Chondrocyte (in vitro differentiated cells): ENCODE measurements at regions not wholly inside any gene's neighbourhood (a gene's known extent, or its start where the extent isn't known, plus 50 kb on each side); places are given as distances from the start of the nearest gene placed in this dataset.

Experiments used
- DNase-seq: peaks from one replicate; pipeline ENCODE4 v3.0.0; 2021; ENCODE audit warnings: mixed read lengths, low spot score
- H3K27ac Mint-ChIP-seq: one replicate; pipeline ENCODE4 v1.8.0; 2021; ENCODE audit warnings: mild to moderate bottlenecking, moderate library complexity, mixed read lengths; ENCODE audit not compliant: unreplicated experiment
- H3K27me3 Mint-ChIP-seq: 2 replicates; pipeline ENCODE4 v1.8.0; 2021; ENCODE audit warnings: low read depth, mixed read lengths
- H3K36me3 Mint-ChIP-seq: 2 replicates; pipeline ENCODE4 v1.8.0; 2021; ENCODE audit warnings: low read depth, mixed read lengths
- H3K4me1 Mint-ChIP-seq: 2 replicates; pipeline ENCODE4 v1.8.0; 2021; ENCODE audit warnings: low read depth, mild to moderate bottlenecking, mixed read lengths
- H3K4me3 Mint-ChIP-seq: one replicate; pipeline ENCODE4 v1.8.0; 2021; ENCODE audit warnings: mild to moderate bottlenecking, moderate library complexity, mixed read lengths; ENCODE audit not compliant: unreplicated experiment
- H3K9me3 Mint-ChIP-seq: 2 replicates; pipeline ENCODE4 v1.8.0; 2021; ENCODE audit warnings: low read depth, mixed read lengths
- CTCF ChIP-seq: fragments of 200-600 bp; sonication (generic); IDR thresholded peaks from 2 replicates; pipeline ENCODE4 v1.5.0; 2021; ENCODE audit warnings: antibody characterized with exemption, mild to moderate bottlenecking, moderate library complexity

DNA sequence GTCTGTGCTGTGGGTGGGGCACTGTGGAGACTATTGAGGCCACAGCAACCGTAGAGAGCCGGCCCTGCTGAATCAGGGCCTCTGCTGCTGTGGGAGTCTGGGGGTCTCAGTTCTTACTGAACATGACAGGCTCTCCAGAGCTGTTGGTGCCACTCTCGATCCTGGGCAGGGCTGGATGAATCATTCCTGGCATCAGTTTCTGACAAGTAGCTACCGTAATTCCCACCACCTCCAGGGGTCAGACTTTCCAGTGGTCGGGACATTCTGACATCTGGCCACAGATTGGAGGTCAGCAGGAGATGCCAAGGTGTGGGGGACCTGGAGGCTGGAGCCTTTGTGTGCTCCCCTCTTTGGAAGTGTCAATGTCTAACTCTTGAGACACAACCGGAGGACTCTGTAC, 188.4 kb downstream of the IRX2 start:
- H3K27ac Mint-ChIP-seq = no peak overlapping the region
- no peaks in the 10 kb centered on the region for H3K27me3 Mint-ChIP-seq
- no peaks in the 10 kb centered on the region for H3K36me3 Mint-ChIP-seq
- H3K9me3 Mint-ChIP-seq = peaks cover 25% of the 10 kb centered on the region
- DNase-seq = no peak
- no peak for TF ChIP-seq CTCF
- no peaks in the 10 kb centered on the region for H3K4me1 Mint-ChIP-seq
- no peak overlapping the region for H3K4me3 Mint-ChIP-seq

- H3K27ac Mint-ChIP-seq = no peak overlapping the region
Observed at GRCh38 chr5:2562036-2562435, 189.4 kb downstream of the IRX2 start.

GRCh38 chr5:2560435-2560834, 191.0 kb downstream of the IRX2 start:
- no peak for TF ChIP-seq CTCF
- H3K27ac Mint-ChIP-seq = no peak overlapping the region

More at GRCh38 chr5:2562036-2562435, 189.4 kb downstream of the IRX2 start:
- TF ChIP-seq CTCF = no peak
- H3K36me3 Mint-ChIP-seq = no peaks in the 10 kb centered on the region
- no peak for DNase-seq
- no peak overlapping the region for H3K4me3 Mint-ChIP-seq
- no peaks in the 10 kb centered on the region for H3K4me1 Mint-ChIP-seq
- H3K9me3 Mint-ChIP-seq = peaks cover 19% of the 10 kb centered on the region
- H3K27me3 Mint-ChIP-seq = no peaks in the 10 kb centered on the region

DNA sequence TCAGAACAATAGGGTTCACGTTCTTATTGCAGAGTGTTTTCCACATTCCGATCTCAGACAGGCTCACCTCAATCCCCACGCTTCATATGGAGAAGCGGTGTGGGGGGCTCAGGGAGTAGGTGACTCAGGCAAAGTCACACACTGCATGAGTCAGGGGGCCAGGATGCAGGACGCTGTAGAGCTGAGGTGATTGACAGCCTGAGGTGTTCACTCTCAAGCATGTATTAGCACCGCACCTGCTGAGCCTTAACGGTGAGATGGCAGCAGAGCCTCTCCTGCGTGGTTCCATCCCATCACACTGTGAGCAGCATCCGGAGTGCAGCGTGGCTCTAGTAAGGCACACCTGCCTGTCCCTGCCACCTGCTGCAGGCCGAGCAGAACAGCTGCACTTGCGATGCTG, 194.0 kb downstream of the IRX2 start:
- TF ChIP-seq CTCF = no peak
- DNase-seq = no peak
- Mint-ChIP-seq H3K9me3 (peaks cover 43% of the 10 kb centered on the region), H3K36me3 (peaks cover 3% of the 10 kb centered on the region), H3K27me3 (no peaks in the 10 kb centered on the region), H3K27ac (no peak overlapping the region), H3K4me3 (no peak overlapping the region), H3K4me1 (no peaks in the 10 kb centered on the region)

More at GRCh38 chr5:2560435-2560834, 191.0 kb downstream of the IRX2 start:
- H3K27me3 Mint-ChIP-seq = no peaks in the 10 kb centered on the region
- H3K9me3 Mint-ChIP-seq = peaks cover 21% of the 10 kb centered on the region
- no peaks in the 10 kb centered on the region for H3K4me1 Mint-ChIP-seq
- H3K36me3 Mint-ChIP-seq = no peaks in the 10 kb centered on the region
- H3K4me3 Mint-ChIP-seq = no peak overlapping the region
- no peak for DNase-seq

- DNase-seq = no peak
- TF ChIP-seq CTCF = no peak
- H3K36me3 Mint-ChIP-seq = peaks cover 3% of the 10 kb centered on the region
- H3K27ac Mint-ChIP-seq = no peak overlapping the region
- no peaks in the 10 kb centered on the region for H3K4me1 Mint-ChIP-seq
- peaks cover 48% of the 10 kb centered on the region for H3K9me3 Mint-ChIP-seq
- no peak overlapping the region for H3K4me3 Mint-ChIP-seq
- no peaks in the 10 kb centered on the region for H3K27me3 Mint-ChIP-seq
Observed at GRCh38 chr5:2556375-2556966, 195.0 kb downstream of the IRX2 start.
